ENCODE measurements at regions not wholly inside any gene's neighbourhood (a gene's known extent, or its start where the extent isn't known, plus 50 kb on each side); places are given as distances from the start of the nearest gene placed in this dataset.
A peak's percentile ranks its signal among the peaks of the same experiment; 100 is the strongest.
"Not testable (repeated sequence)": the region's sequence is repeated elsewhere in the genome, so short reads cannot be mapped to it uniquely, and the experiment has no call there.

GRCh38 chr1:239982762-239983161 lies 108.9 kb upstream of the FMN2 start:
- H3K36me3 ChIP-seq (ENCODE audit: control insufficient read depth, insufficient read depth, low read length), result no peaks in the 10 kb centered on the region
- H3K27me3 ChIP-seq (replicated peaks; ENCODE audit: control insufficient read depth, insufficient read depth, low read length), result no peaks in the 10 kb centered on the region
- DNase-seq (ENCODE audit: extremely low read depth, insufficient read length), result no peak
- H3K4me3 ChIP-seq (replicated peaks; ENCODE audit: low read depth, low read length), result no peak overlapping the region
- TF ChIP-seq CTCF (IDR thresholded peaks at IDR 0.05; ENCODE audit: insufficient read depth, low read length, poor library complexity, severe bottlenecking), result no peak

- H3K27me3 ChIP-seq (replicated peaks; ENCODE audit: control insufficient read depth, insufficient read depth, low read length), result no peaks in the 10 kb centered on the region
- DNase-seq (ENCODE audit: extremely low read depth, insufficient read length), result no peak
- no peak for TF ChIP-seq CTCF (IDR thresholded peaks at IDR 0.05; ENCODE audit: insufficient read depth, low read length, poor library complexity, severe bottlenecking)
- H3K36me3 ChIP-seq (ENCODE audit: control insufficient read depth, insufficient read depth, low read length), result no peaks in the 10 kb centered on the region
- H3K4me3 ChIP-seq (replicated peaks; ENCODE audit: low read depth, low read length), result no peak overlapping the region
Measured at GRCh38 chr1:239985044-239985443, 106.6 kb upstream of the FMN2 start.

GRCh38 chr1:239987103-239987745 lies 104.5 kb upstream of the FMN2 start:
- Histone ChIP-seq H3K27me3 (replicated peaks; ENCODE audit: control insufficient read depth, insufficient read depth, low read length) (no peaks in the 10 kb centered on the region), H3K36me3 (ENCODE audit: control insufficient read depth, insufficient read depth, low read length) (no peaks in the 10 kb centered on the region), H3K4me3 (replicated peaks; ENCODE audit: low read depth, low read length) (no peak overlapping the region)
- TF ChIP-seq CTCF (IDR thresholded peaks at IDR 0.05; ENCODE audit: insufficient read depth, low read length, poor library complexity, severe bottlenecking), result peak; percentile 65
- DNase-seq (ENCODE audit: extremely low read depth, insufficient read length), result no peak

GRCh38 chr1:239989990-239990389 lies 101.7 kb upstream of the FMN2 start:
- DNase-seq (ENCODE audit: extremely low read depth, insufficient read length), result no peak
- Histone ChIP-seq H3K27me3 (replicated peaks; ENCODE audit: control insufficient read depth, insufficient read depth, low read length) (no peaks in the 10 kb centered on the region), H3K4me3 (replicated peaks; ENCODE audit: low read depth, low read length) (no peak overlapping the region), H3K36me3 (ENCODE audit: control insufficient read depth, insufficient read depth, low read length) (no peaks in the 10 kb centered on the region)
- no peak for TF ChIP-seq CTCF (IDR thresholded peaks at IDR 0.05; ENCODE audit: insufficient read depth, low read length, poor library complexity, severe bottlenecking)

GRCh38 chr1:239992566-239992965 lies 99.1 kb upstream of the FMN2 start:
- H3K27me3 ChIP-seq (replicated peaks; ENCODE audit: control insufficient read depth, insufficient read depth, low read length); DNase-seq (ENCODE audit: extremely low read depth, insufficient read length); H3K4me3 ChIP-seq (replicated peaks; ENCODE audit: low read depth, low read length): not testable (repeated sequence)

GRCh38 chr1:239993366-239993765 lies 98.3 kb upstream of the FMN2 start:
- Histone ChIP-seq H3K27me3 (replicated peaks; ENCODE audit: control insufficient read depth, insufficient read depth, low read length) (no peaks in the 10 kb centered on the region), H3K36me3 (ENCODE audit: control insufficient read depth, insufficient read depth, low read length) (no peaks in the 10 kb centered on the region), H3K4me3 (replicated peaks; ENCODE audit: low read depth, low read length) (no peak overlapping the region)
- DNase-seq (ENCODE audit: extremely low read depth, insufficient read length), result no peak
- TF ChIP-seq CTCF (IDR thresholded peaks at IDR 0.05; ENCODE audit: insufficient read depth, low read length, poor library complexity, severe bottlenecking), result no peak

More at GRCh38 chr1:239992566-239992965, 99.1 kb upstream of the FMN2 start:
- not testable (repeated sequence) for H3K36me3 ChIP-seq (ENCODE audit: control insufficient read depth, insufficient read depth, low read length)
